Neural cell (in vitro differentiated cells): ENCODE measurements at regions not wholly inside any gene's neighbourhood (a gene's known extent, or its start where the extent isn't known, plus 50 kb on each side); places are given as distances from the start of the nearest gene placed in this dataset.

ENCODE experiments used
- H2AFZ ChIP-seq: fragments of 200-600, 300-800 bp; sonication (generic), shearing (Covaris generic); 2 replicates; pipeline ENCODE4 v1.6.0; 2014; ENCODE audit warnings: low read depth, mild to moderate bottlenecking, antibody characterized with exemption, low read length, moderate library complexity
- H3F3A ChIP-seq: fragments of 200-600 bp; shearing (Covaris generic); 2 replicates; pipeline ENCODE4 v1.6.1; 2016; ENCODE audit warnings: mild to moderate bottlenecking, moderate library complexity, mixed read lengths, antibody characterized with exemption, low read length; ENCODE audit not compliant: insufficient read depth, poor library complexity, severe bottlenecking
- H3K27ac ChIP-seq: fragments of 200-600, 300-800 bp; sonication (generic), shearing (Covaris generic); 2 replicates; pipeline ENCODE4 v1.5.1; 2014; ENCODE audit warnings: mild to moderate bottlenecking, low read length, moderate library complexity
- H3K27me3 ChIP-seq: fragments of 300-800, 200-600 bp; sonication (generic), shearing (Covaris generic); 2 replicates; pipeline ENCODE4 v1.6.0; 2014; ENCODE audit warnings: mild to moderate bottlenecking, low read depth, low read length, moderate library complexity; ENCODE audit not compliant: insufficient read depth
- H3K36me3 ChIP-seq: fragments of 300-800, 200-600 bp; sonication (generic), shearing (Covaris generic); 2 replicates; pipeline ENCODE4 v1.5.1; 2014; ENCODE audit warnings: mild to moderate bottlenecking, antibody characterized with exemption, low read length, moderate library complexity; ENCODE audit not compliant: insufficient read depth
- H3K4me2 ChIP-seq: fragments of 300-800, 200-600 bp; sonication (generic), shearing (Covaris generic); 2 replicates; pipeline ENCODE4 v1.6.0; 2014; ENCODE audit warnings: mild to moderate bottlenecking, low read length
- H3K4me3 ChIP-seq: fragments of 300-800, 200-600 bp; sonication (generic), shearing (Covaris generic); 2 replicates; pipeline ENCODE4 v1.5.1; 2014; ENCODE audit warnings: mild to moderate bottlenecking, low read length, moderate library complexity
- H3K79me2 ChIP-seq: fragments of 200-600 bp; shearing (Covaris generic); replicated peaks from 2 replicates; pipeline ENCODE4 v1.6.0; 2014; ENCODE audit warnings: mild to moderate bottlenecking, low read length, moderate library complexity; ENCODE audit not compliant: insufficient read depth
- H3K9ac ChIP-seq: fragments of 300-800, 200-600 bp; sonication (generic), shearing (Covaris generic); 2 replicates; pipeline ENCODE4 v1.6.1; 2016; ENCODE audit warnings: mild to moderate bottlenecking, low read length, mixed read lengths
- H3K9me2 ChIP-seq: fragments of 200-600 bp; shearing (Covaris generic); 2 replicates; pipeline ENCODE4 v1.6.1; 2016; ENCODE audit warnings: mild to moderate bottlenecking, low read length, mixed read lengths; ENCODE audit not compliant: insufficient read depth
- H3K9me3 ChIP-seq: fragments of 200-600, 300-800 bp; sonication (generic), shearing (Covaris generic); 2 replicates; pipeline ENCODE4 v1.6.1; 2016; ENCODE audit warnings: mild to moderate bottlenecking, mixed run types, low read length, moderate library complexity, mixed read lengths
- H4K20me1 ChIP-seq: fragments of 200-600 bp; shearing (Covaris generic); 2 replicates; pipeline ENCODE4 v1.6.1; 2016; ENCODE audit warnings: mild to moderate bottlenecking, mixed run types; ENCODE audit not compliant: insufficient read depth
- CTCF ChIP-seq: fragments of 450-650 bp; IDR thresholded peaks from 2 replicates; pipeline ENCODE4 v1.5.1; 2014; ENCODE audit warnings: antibody characterized with exemption, mild to moderate bottlenecking, moderate library complexity; ENCODE audit not compliant: poor library complexity, severe bottlenecking
- EP300 ChIP-seq: fragments of 450-650 bp; conservative IDR thresholded peaks from 2 replicates; pipeline ENCODE4 v1.6.1; 2014; ENCODE audit warnings: antibody characterized with exemption, mild to moderate bottlenecking, moderate library complexity; ENCODE audit not compliant: poor library complexity, severe bottlenecking
- EZH2 ChIP-seq: fragments of 200-600, 300-800 bp; shearing (Covaris generic), sonication (generic); IDR thresholded peaks from 2 replicates; pipeline ENCODE4 v1.6.1; 2014; ENCODE audit warnings: antibody characterized with exemption, low read length, borderline replicate concordance, mild to moderate bottlenecking; ENCODE audit not compliant: insufficient read depth, poor library complexity, severe bottlenecking
- MXI1 ChIP-seq: fragments of 450-650 bp; conservative IDR thresholded peaks from 2 replicates; pipeline ENCODE4 v1.6.1; 2014; ENCODE audit warnings: antibody characterized with exemption, mild to moderate bottlenecking; ENCODE audit not compliant: poor library complexity, severe bottlenecking
- POLR2AphosphoS5 ChIP-seq: IDR thresholded peaks from 2 replicates; pipeline ENCODE4 v1.6.1; 2012
- RAD21 ChIP-seq: fragments of 450-650 bp; conservative IDR thresholded peaks from 2 replicates; pipeline ENCODE4 v1.6.1; 2014; ENCODE audit warnings: antibody characterized with exemption, mild to moderate bottlenecking, moderate library complexity
- REST ChIP-seq: IDR thresholded peaks from 2 replicates; pipeline ENCODE4 v1.6.1; 2012; ENCODE audit warnings: borderline replicate concordance
- SMC3 ChIP-seq: fragments of 450-650 bp; conservative IDR thresholded peaks from 2 replicates; pipeline ENCODE4 v1.6.1; 2014; ENCODE audit warnings: antibody characterized with exemption, mild to moderate bottlenecking, moderate library complexity; ENCODE audit not compliant: poor library complexity
- TAF1 ChIP-seq: IDR thresholded peaks from 2 replicates; pipeline ENCODE4 v1.6.1; 2012; ENCODE audit warnings: low read depth

- H2AFZ ChIP-seq = no peak overlapping the region
- no peak overlapping the region for H3K9ac ChIP-seq
- no peak overlapping the region for H3K4me2 ChIP-seq
- no peaks in the 10 kb centered on the region for H3K9me2 ChIP-seq
- H3K36me3 ChIP-seq = no peaks in the 10 kb centered on the region
- H3F3A ChIP-seq = no peaks in the 10 kb centered on the region
- no peaks in the 10 kb centered on the region for H4K20me1 ChIP-seq
- no peaks in the 10 kb centered on the region for H3K27me3 ChIP-seq
- TF ChIP-seq EZH2 (no peak), RAD21 (no peak), REST (no peak), EP300 (no peak), CTCF (no peak), POLR2AphosphoS5 (no peak), SMC3 (no peak), MXI1 (no peak), TAF1 (no peak)
- no peak overlapping the region for H3K4me3 ChIP-seq
- no peaks in the 10 kb centered on the region for H3K9me3 ChIP-seq
- H3K27ac ChIP-seq = no peak overlapping the region
- H3K79me2 ChIP-seq = no peaks in the 10 kb centered on the region
Measured at GRCh38 chr2:2688254-2688653, 357.2 kb upstream of the MYT1L start.

- Histone ChIP-seq H3K36me3 (no peaks in the 10 kb centered on the region), H3K27me3 (no peaks in the 10 kb centered on the region), H3F3A (no peaks in the 10 kb centered on the region), H4K20me1 (no peaks in the 10 kb centered on the region), H3K27ac (no peak overlapping the region), H3K4me3 (no peak overlapping the region), H2AFZ (no peak overlapping the region), H3K79me2 (no peaks in the 10 kb centered on the region), H3K9me2 (no peaks in the 10 kb centered on the region), H3K9ac (no peak overlapping the region), H3K4me2 (no peak overlapping the region), H3K9me3 (no peaks in the 10 kb centered on the region)
- TF ChIP-seq POLR2AphosphoS5 = no peak
- no peak for TF ChIP-seq CTCF
- TF ChIP-seq EZH2 = no peak
- no peak for TF ChIP-seq EP300
- TF ChIP-seq TAF1 = no peak
- no peak for TF ChIP-seq RAD21
Measured at GRCh38 chr2:2687745-2688144, 356.7 kb upstream of the MYT1L start.
